ENCODE measurements at regions not wholly inside any gene's neighbourhood (a gene's known extent, or its start where the extent isn't known, plus 50 kb on each side); places are given as distances from the start of the nearest gene placed in this dataset.
A peak's percentile ranks its signal among the peaks of the same experiment; 100 is the strongest.

- H4K8ac ChIP-seq (ENCODE audit: low read length) = no peak overlapping the region
- no peak overlapping the region for H3K23ac ChIP-seq (ENCODE audit: low read length in 2 of 2)
- H3K9ac ChIP-seq (ENCODE audit: low read length) = no peak overlapping the region
- H3K27ac ChIP-seq (ENCODE audit: low read length, poor library complexity, severe bottlenecking) = no peak overlapping the region
- H2BK120ac ChIP-seq (ENCODE audit: low read depth, low read length) = no peak overlapping the region
- peak overlapping the region; percentile 9 to 98 for H2BK12ac ChIP-seq (ENCODE audit: low read length in 2 of 2)
- H3K4me1 ChIP-seq (ENCODE audit: control insufficient read depth, insufficient read depth, low read depth, low read length) = peaks cover 19% of the 10 kb centered on the region
- WGBS = 79% methylated on average over 11 of the region's 11 CpGs
- H3K14ac ChIP-seq (ENCODE audit: low read length in 2 of 2) = peak overlapping the region in 1 of 2 experiments; percentile 44
- peak overlapping the region; percentile 83 to 90 for H3K18ac ChIP-seq (ENCODE audit: low read depth in 1 of 2, low read length in 2 of 2)
- H2AK5ac ChIP-seq (ENCODE audit: low read length, severe bottlenecking) = no peak overlapping the region
- no peak overlapping the region for H2AFZ ChIP-seq (ENCODE audit: low read depth, low read length)
- no peak overlapping the region for H3K4me2 ChIP-seq (ENCODE audit: low read length, poor library complexity, severe bottlenecking)
- peaks cover 0 to 8% of the 10 kb centered on the region in 2 experiments for H3K27me3 ChIP-seq (ENCODE audit: control insufficient read depth in 1 of 2, insufficient read depth in 1 of 2, low read length in 2 of 2)
- peak overlapping the region; percentile 80 for H4K91ac ChIP-seq (ENCODE audit: low read length)
- DNase-seq = no peak
- H3K79me1 ChIP-seq (replicated peaks; ENCODE audit: low read length, poor library complexity, severe bottlenecking) = no peaks in the 10 kb centered on the region
- H3K4me3 ChIP-seq (ENCODE audit: insufficient read depth in 1 of 2, low read depth in 1 of 2, low read length in 2 of 2) = no peak overlapping the region
- H3K36me3 ChIP-seq (ENCODE audit: control insufficient read depth in 1 of 2, insufficient read depth in 2 of 2, low read depth in 1 of 2, low read length in 2 of 2) = no peaks in the 10 kb centered on the region
- H2BK5ac ChIP-seq (ENCODE audit: low read depth, low read length, poor library complexity, severe bottlenecking) = no peak overlapping the region
- H2BK15ac ChIP-seq (ENCODE audit: low read depth, poor library complexity, severe bottlenecking) = no peak overlapping the region
- H3K9me3 ChIP-seq (ENCODE audit: control insufficient read depth, low read length) = no peaks in the 10 kb centered on the region
- H3K4ac ChIP-seq (ENCODE audit: low read depth in 1 of 2, low read length in 2 of 2) = peak overlapping the region in 1 of 2 experiments; percentile 80
These were observed 154.2 kb upstream of the PRKCQ start for GRCh38 chr10:6734286-6734685.

GRCh38 chr10:6729861-6730344, 149.8 kb upstream of the PRKCQ start:
- no peaks in the 10 kb centered on the region for H3K36me3 ChIP-seq (ENCODE audit: control insufficient read depth in 1 of 2, insufficient read depth in 2 of 2, low read depth in 1 of 2, low read length in 2 of 2)
- DNase-seq = peak; percentile 83
- no peak overlapping the region for H4K91ac ChIP-seq (ENCODE audit: low read length)
- no peak overlapping the region for H2AK5ac ChIP-seq (ENCODE audit: low read length, severe bottlenecking)
- peaks cover 0 to 8% of the 10 kb centered on the region in 2 experiments for H3K27me3 ChIP-seq (ENCODE audit: control insufficient read depth in 1 of 2, insufficient read depth in 1 of 2, low read length in 2 of 2)
- H2BK15ac ChIP-seq (ENCODE audit: low read depth, poor library complexity, severe bottlenecking) = no peak overlapping the region
- peaks cover 2% of the 10 kb centered on the region for H3K4me1 ChIP-seq (ENCODE audit: control insufficient read depth, insufficient read depth, low read depth, low read length)
- H3K79me1 ChIP-seq (replicated peaks; ENCODE audit: low read length, poor library complexity, severe bottlenecking) = no peaks in the 10 kb centered on the region
- H3K9ac ChIP-seq (ENCODE audit: low read length) = peak overlapping the region; percentile 55
- no peak overlapping the region for H3K4me2 ChIP-seq (ENCODE audit: low read length, poor library complexity, severe bottlenecking)
- H3K4ac ChIP-seq (ENCODE audit: low read depth in 1 of 2, low read length in 2 of 2) = no peak overlapping the region
- H3K14ac ChIP-seq (ENCODE audit: low read length in 2 of 2) = no peak overlapping the region
- peak overlapping the region in 1 of 2 experiments; percentile 56 for H3K4me3 ChIP-seq (ENCODE audit: insufficient read depth in 1 of 2, low read depth in 1 of 2, low read length in 2 of 2)
- H2BK5ac ChIP-seq (ENCODE audit: low read depth, low read length, poor library complexity, severe bottlenecking) = no peak overlapping the region
- H4K8ac ChIP-seq (ENCODE audit: low read length) = no peak overlapping the region
- H3K27ac ChIP-seq (ENCODE audit: low read length, poor library complexity, severe bottlenecking) = no peak overlapping the region
- WGBS = 6% methylated on average over 3 of the region's 7 CpGs
- no peak overlapping the region for H3K18ac ChIP-seq (ENCODE audit: low read depth in 1 of 2, low read length in 2 of 2)
- no peak overlapping the region for H2BK120ac ChIP-seq (ENCODE audit: low read depth, low read length)
- no peaks in the 10 kb centered on the region for H3K9me3 ChIP-seq (ENCODE audit: control insufficient read depth, low read length)
- no peak overlapping the region for H2AFZ ChIP-seq (ENCODE audit: low read depth, low read length)
- no peak overlapping the region for H2BK12ac ChIP-seq (ENCODE audit: low read length in 2 of 2)
- H3K23ac ChIP-seq (ENCODE audit: low read length in 2 of 2) = no peak overlapping the region

GRCh38 chr10:6729071-6729774, 149.1 kb upstream of the PRKCQ start:
- WGBS = 72% methylated on average over 5 of the region's 6 CpGs
- DNase-seq = peak; percentile 40
- no peak overlapping the region for H2AK5ac ChIP-seq (ENCODE audit: low read length, severe bottlenecking)

GRCh38 chr10:6726924-6727323, 146.8 kb upstream of the PRKCQ start:
- no peak overlapping the region for H4K8ac ChIP-seq (ENCODE audit: low read length)
- H2BK120ac ChIP-seq (ENCODE audit: low read depth, low read length) = no peak overlapping the region
- no peaks in the 10 kb centered on the region for H3K36me3 ChIP-seq (ENCODE audit: control insufficient read depth in 1 of 2, insufficient read depth in 2 of 2, low read depth in 1 of 2, low read length in 2 of 2)
- H3K27me3 ChIP-seq (ENCODE audit: control insufficient read depth in 1 of 2, insufficient read depth in 1 of 2, low read length in 2 of 2) = no peaks in the 10 kb centered on the region
- H3K9ac ChIP-seq (ENCODE audit: low read length) = no peak overlapping the region
- H2AFZ ChIP-seq (ENCODE audit: low read depth, low read length) = no peak overlapping the region
- H2AK5ac ChIP-seq (ENCODE audit: low read length, severe bottlenecking) = no peak overlapping the region
- WGBS = 100% methylated on average over 1 of the region's 3 CpGs
- peak overlapping the region; percentile 63 for H4K91ac ChIP-seq (ENCODE audit: low read length)
- no peak for DNase-seq
- H3K4me1 ChIP-seq (ENCODE audit: control insufficient read depth, insufficient read depth, low read depth, low read length) = no peaks in the 10 kb centered on the region
- H3K79me1 ChIP-seq (replicated peaks; ENCODE audit: low read length, poor library complexity, severe bottlenecking) = no peaks in the 10 kb centered on the region
- no peak overlapping the region for H2BK15ac ChIP-seq (ENCODE audit: low read depth, poor library complexity, severe bottlenecking)
- H3K14ac ChIP-seq (ENCODE audit: low read length in 2 of 2) = no peak overlapping the region
- no peak overlapping the region for H3K18ac ChIP-seq (ENCODE audit: low read depth in 1 of 2, low read length in 2 of 2)
- peak overlapping the region in 1 of 2 experiments; percentile 18 for H2BK12ac ChIP-seq (ENCODE audit: low read length in 2 of 2)
- no peak overlapping the region for H3K4me2 ChIP-seq (ENCODE audit: low read length, poor library complexity, severe bottlenecking)
- no peaks in the 10 kb centered on the region for H3K9me3 ChIP-seq (ENCODE audit: control insufficient read depth, low read length)
- H3K4me3 ChIP-seq (ENCODE audit: insufficient read depth in 1 of 2, low read depth in 1 of 2, low read length in 2 of 2) = no peak overlapping the region
- no peak overlapping the region for H2BK5ac ChIP-seq (ENCODE audit: low read depth, low read length, poor library complexity, severe bottlenecking)
- no peak overlapping the region for H3K27ac ChIP-seq (ENCODE audit: low read length, poor library complexity, severe bottlenecking)
- H3K4ac ChIP-seq (ENCODE audit: low read depth in 1 of 2, low read length in 2 of 2) = no peak overlapping the region
- H3K23ac ChIP-seq (ENCODE audit: low read length in 2 of 2) = no peak overlapping the region

More at GRCh38 chr10:6729071-6729774, 149.1 kb upstream of the PRKCQ start:
- Histone ChIP-seq H3K9me3 (ENCODE audit: control insufficient read depth, low read length) (no peaks in the 10 kb centered on the region), H2BK5ac (ENCODE audit: low read depth, low read length, poor library complexity, severe bottlenecking) (no peak overlapping the region), H2BK12ac (ENCODE audit: low read length in 2 of 2) (peak overlapping the region; percentile 38 to 61), H4K91ac (ENCODE audit: low read length) (no peak overlapping the region), H3K36me3 (ENCODE audit: control insufficient read depth in 1 of 2, insufficient read depth in 2 of 2, low read depth in 1 of 2, low read length in 2 of 2) (no peaks in the 10 kb centered on the region), H3K9ac (ENCODE audit: low read length) (peak overlapping the region; percentile 55), H3K23ac (ENCODE audit: low read length in 2 of 2) (no peak overlapping the region), H3K4ac (ENCODE audit: low read depth in 1 of 2, low read length in 2 of 2) (no peak overlapping the region), H2BK120ac (ENCODE audit: low read depth, low read length) (no peak overlapping the region), H2BK15ac (ENCODE audit: low read depth, poor library complexity, severe bottlenecking) (no peak overlapping the region), H2AFZ (ENCODE audit: low read depth, low read length) (no peak overlapping the region), H3K4me2 (ENCODE audit: low read length, poor library complexity, severe bottlenecking) (no peak overlapping the region), H3K18ac (ENCODE audit: low read depth in 1 of 2, low read length in 2 of 2) (peak overlapping the region; percentile 37 to 89), H4K8ac (ENCODE audit: low read length) (peak overlapping the region; percentile 55), H3K27ac (ENCODE audit: low read length, poor library complexity, severe bottlenecking) (no peak overlapping the region), H3K14ac (ENCODE audit: low read length in 2 of 2) (peak overlapping the region in 1 of 2 experiments; percentile 19), H3K4me1 (ENCODE audit: control insufficient read depth, insufficient read depth, low read depth, low read length) (no peaks in the 10 kb centered on the region), H3K4me3 (ENCODE audit: insufficient read depth in 1 of 2, low read depth in 1 of 2, low read length in 2 of 2) (peak overlapping the region in 1 of 2 experiments; percentile 56), H3K79me1 (replicated peaks; ENCODE audit: low read length, poor library complexity, severe bottlenecking) (no peaks in the 10 kb centered on the region), H3K27me3 (ENCODE audit: control insufficient read depth in 1 of 2, insufficient read depth in 1 of 2, low read length in 2 of 2) (peaks cover 0 to 5% of the 10 kb centered on the region in 2 experiments)

Data from mesenchymal stem cell (in vitro differentiated cells and primary cell).